ENCODE measurements at regions not wholly inside any gene's neighbourhood (a gene's known extent, or its start where the extent isn't known, plus 50 kb on each side); places are given as distances from the start of the nearest gene placed in this dataset.

DNA sequence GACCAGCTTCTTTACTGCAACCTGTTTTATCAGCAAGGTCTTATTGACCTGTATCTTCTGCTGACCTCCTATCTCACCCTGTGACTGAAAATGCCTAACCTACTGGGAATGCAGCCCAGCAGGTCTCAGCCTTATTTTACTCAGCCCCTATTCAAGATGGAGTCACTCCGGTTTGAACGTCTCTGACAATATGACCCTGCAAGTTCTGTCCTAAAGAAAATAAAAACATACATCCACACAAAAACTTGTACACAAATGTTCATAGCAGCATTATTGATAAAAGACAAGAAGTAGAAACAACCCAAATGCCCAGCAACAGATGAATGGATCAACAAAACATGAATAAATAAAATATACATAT lies 59.5 kb upstream of the FAM9C start:
- H3K4me1 ChIP-seq (ENCODE audit: control insufficient read depth, insufficient read depth, low read length): no peaks in the 10 kb centered on the region
- H3K9ac ChIP-seq (ENCODE audit: low read depth, low read length): no peak overlapping the region
- dilution Hi-C loops (cut with HindIII; ENCODE audit: low sequenced_read_pairs, unreplicated experiment) (no loop called here), intact Hi-C loops (cut with micrococcal nuclease) (no loop called here), in situ Hi-C loops (cut with MboI; ENCODE audit: low sequenced_read_pairs) (loop anchor here (25.0 kb wide), 1 partner anchor 383 kb away; no protein-coding TSS in a partner anchor)
- H2AFZ ChIP-seq (replicated peaks; ENCODE audit: low read length, poor library complexity): no peak overlapping the region
- ChIA-PET POLR2A (ENCODE audit: unreplicated experiment) (interaction anchor here (0.5 kb wide), 1 partner anchor 128 kb away, joined by 7 read pairs; no protein-coding TSS in a partner anchor), CTCF (no interaction called here)
- H4K5ac ChIP-seq (ENCODE audit: low read depth, low read length): no peak overlapping the region
- no peak overlapping the region for H3K27ac ChIP-seq (ENCODE audit: insufficient read depth, low read length)
- H3K4me3 ChIP-seq (ENCODE audit: insufficient read depth, low read depth, low read length): no peak overlapping the region
- no peak overlapping the region for H3K4me2 ChIP-seq (ENCODE audit: low read depth, low read length)
- no peaks in the 10 kb centered on the region for H3K27me3 ChIP-seq (ENCODE audit: control insufficient read depth, insufficient read depth, low read length)
- H2BK15ac ChIP-seq (ENCODE audit: low read depth, low read length): peak overlapping the region; percentile 57; the same call in 1 of the 3 replicates
- no peak overlapping the region for H2AK9ac ChIP-seq (replicated peaks; ENCODE audit: low read depth, low read length, poor library complexity)
- H2BK5ac ChIP-seq (ENCODE audit: low read depth, low read length, poor library complexity, severe bottlenecking): no peak overlapping the region
- H3K23ac ChIP-seq (ENCODE audit: low read depth, low read length): no peak overlapping the region
- no peak overlapping the region for H3K14ac ChIP-seq (replicated peaks; ENCODE audit: low read depth, low read length)
- no peak overlapping the region for H4K8ac ChIP-seq (ENCODE audit: low read depth in 2 of 2, low read length in 2 of 2)
- no peaks in the 10 kb centered on the region for H3K36me3 ChIP-seq (ENCODE audit: control insufficient read depth, insufficient read depth, low read length)
- 0 out of 4 replicates have a peak, but pooled peaks cover 0 to 3% of the 10 kb centered on the region in 2 experiments for H3K79me1 ChIP-seq (ENCODE audit: low read depth in 1 of 2, low read length in 2 of 2)
- peak overlapping the region; percentile 60; the same call in 1 of the 2 replicates for H2AK5ac ChIP-seq (ENCODE audit: low read depth, low read length)
- 71% methylated on average over 2 of the region's 2 CpGs; no CpG with 5 or more reads in 1 of the 2 experiments for WGBS, 2 experiments (ENCODE audit: extremely low coverage in 2 of 2, insufficient read length in 1 of 2)
- H3K4ac ChIP-seq (ENCODE audit: low read depth, low read length): no peak overlapping the region
- no TSS peak for BruUV-seq (replicated peaks)
- no peak overlapping the region for H4K91ac ChIP-seq (ENCODE audit: insufficient read depth, low read depth, low read length)
- H4K20me1 ChIP-seq (ENCODE audit: insufficient read depth, low read length): no peaks in the 10 kb centered on the region
- no peak overlapping the region for H2BK20ac ChIP-seq (ENCODE audit: low read depth, low read length)
- TF ChIP-seq MXI1 (IDR thresholded peaks at IDR 0.05; ENCODE audit: borderline replicate concordance, low read depth, low read length) (no peak), CTCF (conservative IDR thresholded peaks at IDR 0.05; ENCODE audit: low read depth, low read length) (no peak), RAD21 (IDR thresholded peaks at IDR 0.05; ENCODE audit: low read length) (no peak), MAFK (IDR thresholded peaks at IDR 0.05; ENCODE audit: low read depth, low read length) (no peak), POLR2A (IDR thresholded peaks at IDR 0.05; ENCODE audit: low read depth, low read length) (no peak), RFX5 (IDR thresholded peaks at IDR 0.05; ENCODE audit: low read depth, low read length) (no peak), NFE2L2 (IDR thresholded peaks at IDR 0.05; ENCODE audit: low read depth, low read length) (no peak), RCOR1 (IDR thresholded peaks at IDR 0.05; ENCODE audit: insufficient replicate concordance, low read length) (no peak), SMC3 (IDR thresholded peaks at IDR 0.05; ENCODE audit: low read depth, low read length) (no peak), CEBPB (IDR thresholded peaks at IDR 0.05; ENCODE audit: low read depth, low read length) (no peak), MAZ (IDR thresholded peaks at IDR 0.05; ENCODE audit: borderline replicate concordance, low read depth, low read length) (no peak), CHD1 (IDR thresholded peaks at IDR 0.05; ENCODE audit: low read depth, low read length) (no peak)
- TF ChIP-seq, protein P1, sequence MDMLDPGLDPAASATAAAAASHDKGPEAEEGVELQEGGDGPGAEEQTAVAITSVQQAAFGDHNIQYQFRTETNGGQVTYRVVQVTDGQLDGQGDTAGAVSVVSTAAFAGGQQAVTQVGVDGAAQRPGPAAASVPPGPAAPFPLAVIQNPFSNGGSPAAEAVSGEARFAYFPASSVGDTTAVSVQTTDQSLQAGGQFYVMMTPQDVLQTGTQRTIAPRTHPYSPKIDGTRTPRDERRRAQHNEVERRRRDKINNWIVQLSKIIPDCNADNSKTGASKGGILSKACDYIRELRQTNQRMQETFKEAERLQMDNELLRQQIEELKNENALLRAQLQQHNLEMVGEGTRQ (IDR thresholded peaks at IDR 0.05; ENCODE audit: low read depth, low read length): no peak
- TF ChIP-seq, protein P2, sequence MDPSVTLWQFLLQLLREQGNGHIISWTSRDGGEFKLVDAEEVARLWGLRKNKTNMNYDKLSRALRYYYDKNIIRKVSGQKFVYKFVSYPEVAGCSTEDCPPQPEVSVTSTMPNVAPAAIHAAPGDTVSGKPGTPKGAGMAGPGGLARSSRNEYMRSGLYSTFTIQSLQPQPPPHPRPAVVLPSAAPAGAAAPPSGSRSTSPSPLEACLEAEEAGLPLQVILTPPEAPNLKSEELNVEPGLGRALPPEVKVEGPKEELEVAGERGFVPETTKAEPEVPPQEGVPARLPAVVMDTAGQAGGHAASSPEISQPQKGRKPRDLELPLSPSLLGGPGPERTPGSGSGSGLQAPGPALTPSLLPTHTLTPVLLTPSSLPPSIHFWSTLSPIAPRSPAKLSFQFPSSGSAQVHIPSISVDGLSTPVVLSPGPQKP (IDR thresholded peaks at IDR 0.05; ENCODE audit: borderline replicate concordance, low read depth, low read length): no peak
- no peak for DNase-seq
- H2BK120ac ChIP-seq (ENCODE audit: low read depth, low read length): no peak overlapping the region
- H3K9me3 ChIP-seq (ENCODE audit: control insufficient read depth, insufficient read depth, low read length): no peaks in the 10 kb centered on the region
- no peak overlapping the region for H3K18ac ChIP-seq (ENCODE audit: low read depth, low read length)
- no peak for ATAC-seq (ENCODE audit: low read depth)
- H3K9me1 ChIP-seq (ENCODE audit: insufficient read depth, low read length): no peaks in the 10 kb centered on the region
- H3K56ac ChIP-seq (ENCODE audit: extremely low read depth, insufficient read depth, low read length): no peak overlapping the region
